ENCODE measurements at regions not wholly inside any gene's neighbourhood (a gene's known extent, or its start where the extent isn't known, plus 50 kb on each side); places are given as distances from the start of the nearest gene placed in this dataset.

GRCh38 chr21:41048623-41049022 lies 119.3 kb upstream of the BACE2 start:
- no peak for DNase-seq

DNA sequence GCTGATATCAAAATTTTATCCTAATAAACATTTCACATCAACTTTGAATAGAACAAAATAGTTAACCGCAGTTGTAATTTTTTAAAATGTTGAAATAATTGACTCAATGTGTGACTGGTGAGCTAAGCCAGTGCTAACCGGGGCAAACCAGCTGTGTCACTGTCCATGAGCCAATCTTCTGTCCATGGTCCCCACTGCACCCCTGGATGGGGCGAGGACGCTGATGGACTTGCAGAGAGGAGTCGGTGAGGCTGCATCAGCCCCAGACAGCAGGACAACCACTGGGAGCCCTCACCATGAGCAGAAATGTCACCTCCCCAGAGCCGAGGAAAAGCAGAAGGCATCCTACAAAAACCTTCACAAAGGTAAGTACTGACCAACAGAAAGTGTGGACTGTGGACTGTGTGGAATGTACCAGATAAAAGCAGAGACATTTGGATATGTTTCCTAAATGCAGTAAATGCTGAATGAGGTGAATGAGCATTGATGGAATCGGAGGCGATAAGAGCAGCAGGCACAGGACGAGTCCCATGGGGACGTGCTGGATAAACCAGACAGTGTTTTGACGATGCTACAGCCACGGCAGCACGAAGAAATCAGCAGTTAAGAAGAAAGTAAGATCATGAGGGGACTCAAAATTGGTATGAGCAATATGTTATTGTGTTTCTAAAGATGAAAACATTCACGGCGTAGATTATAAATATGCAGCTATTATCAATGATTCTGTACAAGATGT lies 115.0 kb upstream of the BACE2 start:
- DNase-seq = no peak

- no peak for DNase-seq
Observed at GRCh38 chr21:41054018-41054578, 113.9 kb upstream of the BACE2 start.

- no peak for DNase-seq
Observed at GRCh38 chr21:41055266-41055665, 112.7 kb upstream of the BACE2 start.

GRCh38 chr21:41059871-41060270 lies 108.1 kb upstream of the BACE2 start:
- no peak for DNase-seq

DNA sequence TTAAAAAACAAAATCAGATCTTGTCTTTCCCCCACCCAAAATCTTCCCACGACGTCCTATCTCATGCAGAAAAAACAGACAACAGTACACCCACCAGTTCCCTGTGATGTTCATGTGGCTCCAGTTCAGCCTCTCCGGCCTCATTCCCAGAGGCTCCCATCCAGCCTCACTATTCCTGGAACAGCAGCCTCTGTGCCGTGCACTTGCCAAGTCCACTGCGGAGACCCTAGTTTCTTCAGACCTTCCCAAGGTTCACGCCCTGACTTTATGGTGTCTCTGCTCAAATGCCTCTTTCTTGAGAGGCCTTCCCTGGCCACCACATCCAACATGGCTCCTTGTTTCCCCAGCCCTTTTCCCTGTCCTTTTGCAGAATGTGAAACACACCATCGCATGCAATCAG lies 106.3 kb upstream of the BACE2 start:
- DNase-seq = no peak

- no peak for DNase-seq
Observed at GRCh38 chr21:41064334-41064791, 103.6 kb upstream of the BACE2 start.

GRCh38 chr21:41064951-41065350 lies 103.0 kb upstream of the BACE2 start:
- DNase-seq = no peak

- DNase-seq = no peak
Observed at GRCh38 chr21:41065539-41065938, 102.4 kb upstream of the BACE2 start.

DNA sequence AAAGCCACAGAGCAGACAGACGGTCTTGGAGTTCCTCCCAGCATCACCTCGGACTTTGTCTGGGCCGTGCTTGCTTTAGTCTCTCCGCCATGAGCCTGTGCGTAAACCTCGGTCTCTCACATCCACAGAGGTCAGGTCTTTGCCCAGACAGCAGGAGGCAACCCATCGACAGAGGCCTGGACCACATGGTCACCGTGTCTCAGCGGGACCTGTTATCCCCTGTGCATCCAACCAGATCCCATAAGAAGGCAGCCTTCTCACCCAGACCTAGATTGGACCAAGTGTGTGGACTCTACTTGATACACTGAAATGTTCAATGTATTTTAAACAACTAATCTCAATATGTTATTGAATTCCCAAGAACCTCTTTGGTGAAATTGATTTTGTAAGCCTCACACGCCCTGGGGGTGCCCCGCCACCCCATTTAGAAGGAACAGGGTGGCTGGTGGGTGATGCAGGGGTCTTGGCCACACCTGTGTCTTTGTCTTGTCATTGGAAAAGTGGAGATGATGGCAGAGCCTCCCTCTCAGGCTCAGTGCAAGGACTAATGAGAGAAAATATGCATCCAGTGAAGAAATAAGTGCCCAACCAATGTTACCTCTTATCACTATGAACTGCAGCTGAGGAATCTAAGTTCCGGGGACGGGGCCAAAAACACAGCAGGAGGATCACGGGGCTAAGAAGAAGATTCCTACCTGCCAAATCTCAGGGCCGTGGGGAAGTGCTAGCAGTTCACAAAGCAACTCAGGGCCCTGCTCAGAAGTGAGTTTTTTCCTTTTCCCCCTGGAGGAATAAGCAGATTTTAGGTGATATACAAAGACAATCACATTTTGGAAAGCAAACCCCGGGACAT lies 101.6 kb upstream of the BACE2 start:
- no peak for DNase-seq

DNA sequence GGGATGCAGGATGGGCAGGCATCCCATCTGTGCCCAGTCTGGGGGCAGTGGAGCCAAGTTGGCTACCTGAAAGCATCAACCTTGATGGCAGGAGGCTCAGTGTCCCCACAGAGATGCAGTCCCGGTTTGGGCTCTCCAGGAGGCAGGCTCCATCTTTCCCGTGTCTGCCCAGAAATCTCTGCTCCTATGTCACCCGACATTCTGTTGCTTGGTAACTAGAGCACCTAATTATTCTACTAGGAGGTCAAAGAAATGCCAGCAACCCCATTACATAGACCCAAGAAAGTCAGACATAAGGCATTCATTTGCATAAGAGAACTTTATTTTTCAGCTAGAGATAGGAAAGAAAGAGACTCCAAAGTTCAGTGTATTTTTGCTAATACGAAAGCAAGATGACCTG lies 100.3 kb upstream of the BACE2 start:
- DNase-seq = no peak

DNA sequence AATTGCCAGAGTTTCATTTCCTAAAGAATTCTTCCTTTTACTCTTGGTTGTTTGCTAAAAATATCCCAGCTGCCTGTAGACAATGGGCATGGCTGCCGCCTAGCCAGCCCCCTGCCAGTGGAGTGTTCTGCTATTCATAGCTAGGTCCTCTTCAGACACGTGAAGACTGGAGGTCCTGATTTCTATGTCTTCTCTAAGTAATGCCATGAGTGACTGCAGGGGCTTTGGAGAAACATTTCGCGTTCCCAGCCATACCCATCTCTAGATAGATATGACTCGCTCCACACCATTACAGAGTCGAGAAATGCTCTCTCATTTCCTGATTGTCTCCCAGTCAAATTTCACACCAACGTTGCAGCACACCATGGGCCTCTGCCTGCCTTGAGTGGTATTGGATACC lies 99.5 kb upstream of the BACE2 start:
- no peak for DNase-seq

- DNase-seq = peak; percentile 79
Observed at GRCh38 chr21:41068967-41069642, 98.9 kb upstream of the BACE2 start.

- DNase-seq = no peak
Observed at GRCh38 chr21:41070284-41070683, 97.7 kb upstream of the BACE2 start.

- no peak for DNase-seq
Observed at GRCh38 chr21:41071258-41072171, 96.4 kb upstream of the BACE2 start.

DNA sequence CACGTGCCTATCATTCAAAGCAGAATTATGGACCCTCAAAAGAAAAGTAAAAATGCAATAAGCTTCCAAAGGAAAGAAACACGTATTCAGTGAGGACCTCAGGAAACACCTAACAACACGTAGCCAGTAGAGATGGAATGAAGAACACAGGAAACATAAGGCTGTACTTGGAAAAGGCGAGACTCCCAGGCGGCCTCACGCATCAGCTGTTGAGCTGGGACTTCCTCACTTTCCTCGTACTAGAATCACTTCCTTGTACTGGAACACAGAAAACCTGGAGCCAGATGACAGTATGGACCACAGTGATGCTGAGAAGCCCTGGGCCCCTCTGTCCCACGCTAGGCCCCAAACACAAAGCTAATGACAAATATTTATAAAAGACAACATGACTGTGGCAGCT lies 94.4 kb upstream of the BACE2 start:
- DNase-seq = no peak

DNA sequence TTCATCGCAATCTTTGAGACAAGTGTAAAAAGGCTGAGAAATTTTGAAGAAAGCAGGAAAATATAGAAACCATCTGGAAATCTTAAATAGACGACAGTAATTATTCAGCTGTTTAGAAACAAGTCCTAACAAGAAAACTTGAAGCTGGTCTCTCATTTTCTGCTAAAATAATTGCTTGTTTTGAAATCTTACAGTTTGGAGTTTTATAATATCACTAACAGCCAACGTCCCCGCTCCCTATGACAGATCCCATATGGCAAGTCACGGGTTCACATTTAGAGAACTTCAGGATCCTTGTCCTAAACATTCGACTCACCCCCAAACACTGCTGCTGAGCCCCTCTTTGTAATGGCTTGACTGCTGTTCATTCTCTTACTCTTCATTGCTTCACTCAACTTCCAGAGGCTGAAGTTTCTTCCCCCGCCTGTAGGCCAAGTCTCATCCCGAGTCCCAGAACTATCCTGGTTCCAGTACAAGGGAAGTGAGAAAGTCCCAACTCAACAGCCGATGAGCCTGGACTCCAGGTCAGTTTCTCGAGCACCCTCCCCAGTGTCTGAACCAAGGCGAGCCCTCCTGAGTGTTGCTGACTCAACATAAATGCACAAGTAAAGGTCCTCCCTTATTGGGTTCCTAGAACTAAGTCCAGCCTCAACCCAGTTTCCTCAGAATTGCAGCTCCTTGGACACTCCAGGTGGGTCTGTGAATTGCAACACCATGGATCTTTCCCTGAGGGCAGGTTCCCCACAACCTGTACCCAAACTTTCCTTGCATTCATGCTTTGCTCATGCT lies 93.4 kb upstream of the BACE2 start:
- DNase-seq = no peak

- no peak for DNase-seq
Observed at GRCh38 chr21:41075656-41076055, 92.3 kb upstream of the BACE2 start.

- DNase-seq = no peak
Observed at GRCh38 chr21:41076064-41076463, 91.9 kb upstream of the BACE2 start.

GRCh38 chr21:41079159-41079558 lies 88.8 kb upstream of the BACE2 start:
- DNase-seq = no peak

DNA sequence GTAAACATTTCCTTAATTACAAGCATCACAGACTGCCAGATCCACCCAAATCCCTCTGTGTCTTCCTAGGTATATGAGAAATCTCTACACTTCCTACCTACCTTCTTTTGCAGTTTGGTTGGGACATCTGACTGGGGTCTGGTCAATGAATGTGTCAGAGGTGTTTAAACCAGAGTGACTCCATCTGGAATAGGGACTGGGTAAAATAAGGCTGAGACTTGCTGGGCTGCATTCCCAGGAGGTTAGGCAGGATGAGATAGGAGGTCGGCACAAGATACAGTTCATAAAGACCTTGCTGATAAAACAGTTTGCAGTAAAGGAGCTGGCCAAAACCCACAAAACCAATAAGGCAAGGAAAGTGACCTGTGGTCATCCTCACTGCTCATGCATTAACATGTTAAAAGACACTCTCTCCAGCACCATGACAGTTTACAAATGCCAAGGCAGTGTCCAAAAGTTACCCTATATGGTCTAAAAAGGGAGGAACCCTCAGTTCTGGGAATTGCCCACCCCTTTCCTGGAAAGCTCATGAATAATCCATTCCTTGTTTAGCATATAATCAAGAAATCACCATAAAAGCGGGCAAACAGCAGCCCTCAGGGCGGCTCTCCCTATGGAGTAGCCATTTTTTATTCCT lies 87.4 kb upstream of the BACE2 start:
- DNase-seq = no peak

Data from dermis blood vessel endothelial cell (primary cell).